ENCODE measurements at regions not wholly inside any gene's neighbourhood (a gene's known extent, or its start where the extent isn't known, plus 50 kb on each side); places are given as distances from the start of the nearest gene placed in this dataset.

DNA sequence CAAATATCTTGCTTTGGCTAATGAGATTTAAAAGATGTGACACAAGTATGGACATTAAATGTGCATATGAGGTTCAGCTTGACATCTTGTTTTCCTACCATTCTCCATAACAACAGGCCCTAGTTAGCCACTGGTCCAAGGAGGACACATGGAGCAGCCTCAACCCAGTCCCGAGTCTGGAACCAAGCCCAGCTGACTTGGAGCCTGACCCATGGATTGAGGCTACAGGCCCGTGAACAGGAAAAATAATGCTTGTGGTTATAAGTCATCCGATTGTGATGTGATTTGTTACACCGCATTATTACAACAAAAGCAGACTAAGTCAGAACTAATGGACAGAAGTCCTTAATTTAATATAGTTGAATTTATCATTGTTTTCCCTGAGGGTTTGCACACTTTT is 123.2 kb upstream of the BANK1 start:
- TF ChIP-seq POLR2A (IDR thresholded peaks at IDR 0.05) (no peak), POLR2AphosphoS5 (IDR thresholded peaks at IDR 0.05) (no peak)
- TF ChIP-seq, protein P1, sequence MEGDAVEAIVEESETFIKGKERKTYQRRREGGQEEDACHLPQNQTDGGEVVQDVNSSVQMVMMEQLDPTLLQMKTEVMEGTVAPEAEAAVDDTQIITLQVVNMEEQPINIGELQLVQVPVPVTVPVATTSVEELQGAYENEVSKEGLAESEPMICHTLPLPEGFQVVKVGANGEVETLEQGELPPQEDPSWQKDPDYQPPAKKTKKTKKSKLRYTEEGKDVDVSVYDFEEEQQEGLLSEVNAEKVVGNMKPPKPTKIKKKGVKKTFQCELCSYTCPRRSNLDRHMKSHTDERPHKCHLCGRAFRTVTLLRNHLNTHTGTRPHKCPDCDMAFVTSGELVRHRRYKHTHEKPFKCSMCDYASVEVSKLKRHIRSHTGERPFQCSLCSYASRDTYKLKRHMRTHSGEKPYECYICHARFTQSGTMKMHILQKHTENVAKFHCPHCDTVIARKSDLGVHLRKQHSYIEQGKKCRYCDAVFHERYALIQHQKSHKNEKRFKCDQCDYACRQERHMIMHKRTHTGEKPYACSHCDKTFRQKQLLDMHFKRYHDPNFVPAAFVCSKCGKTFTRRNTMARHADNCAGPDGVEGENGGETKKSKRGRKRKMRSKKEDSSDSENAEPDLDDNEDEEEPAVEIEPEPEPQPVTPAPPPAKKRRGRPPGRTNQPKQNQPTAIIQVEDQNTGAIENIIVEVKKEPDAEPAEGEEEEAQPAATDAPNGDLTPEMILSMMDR (IDR thresholded peaks at IDR 0.05): no peak
